Ishikawa (cell line): ENCODE measurements at regions not wholly inside any gene's neighbourhood (a gene's known extent, or its start where the extent isn't known, plus 50 kb on each side); places are given as distances from the start of the nearest gene placed in this dataset.
A peak's percentile ranks its signal among the peaks of the same experiment; 100 is the strongest.

ENCODE experiments used
- CEBPB ChIP-seq: IDR thresholded peaks from 2 replicates; pipeline ENCODE4 v1.6.1; 2012
- CREB1 ChIP-seq: IDR thresholded peaks from 2 replicates; pipeline ENCODE4 v1.6.1; 2012; ENCODE audit warnings: low read depth
- EGR1 ChIP-seq: IDR thresholded peaks from 2 replicates; pipeline ENCODE4 v1.6.1; 2012
- EP300 ChIP-seq: IDR thresholded peaks from 2 replicates; pipeline ENCODE4 v1.6.1; 2012; ENCODE audit warnings: borderline replicate concordance
- FOXM1 ChIP-seq: IDR thresholded peaks from 2 replicates; pipeline ENCODE4 v1.6.1; 2012; ENCODE audit warnings: low read depth, borderline replicate concordance
- MAX ChIP-seq: IDR thresholded peaks from 2 replicates; pipeline ENCODE4 v1.6.1; 2012
- NFIC ChIP-seq: IDR thresholded peaks from 2 replicates; pipeline ENCODE4 v1.6.1; 2012
- RAD21 ChIP-seq: IDR thresholded peaks from 2 replicates; pipeline ENCODE4 v1.6.1; 2012; ENCODE audit warnings: low read depth
- REST ChIP-seq: IDR thresholded peaks from 2 replicates; pipeline ENCODE4 v1.6.1; 2012; ENCODE audit warnings: low read depth, mild to moderate bottlenecking
- TAF1 ChIP-seq: IDR thresholded peaks from 2 replicates; pipeline ENCODE4 v1.6.1; 2012; ENCODE audit warnings: low read depth, mild to moderate bottlenecking
- TCF12 ChIP-seq: IDR thresholded peaks from 2 replicates; pipeline ENCODE4 v1.6.1; 2012; ENCODE audit warnings: low read depth
- TEAD4 ChIP-seq: IDR thresholded peaks from 2 replicates; pipeline ENCODE4 v1.6.1; 2012
- USF1 ChIP-seq: IDR thresholded peaks from 2 replicates; pipeline ENCODE4 v1.6.1; 2012
- YY1 ChIP-seq: IDR thresholded peaks from 2 replicates; pipeline ENCODE4 v1.6.1; 2012; ENCODE audit warnings: low read depth
- ZBTB7A ChIP-seq: IDR thresholded peaks from 2 replicates; pipeline ENCODE4 v1.6.1; 2012; ENCODE audit warnings: low read depth

- TF ChIP-seq ZBTB7A = no peak
- TF ChIP-seq FOXM1 = no peak
- TF ChIP-seq TAF1 = no peak
- TF ChIP-seq EGR1 = no peak
- TF ChIP-seq CREB1 = no peak
- TF ChIP-seq USF1 = no peak
- no peak for TF ChIP-seq TCF12
- TF ChIP-seq YY1 = no peak
- no peak for TF ChIP-seq EP300
- TF ChIP-seq TEAD4 = no peak
- TF ChIP-seq MAX = no peak
- no peak for TF ChIP-seq RAD21
- no peak for TF ChIP-seq CEBPB
- TF ChIP-seq NFIC = no peak
- no peak for TF ChIP-seq REST
Observed at GRCh38 chr3:14289590-14290461, 111.2 kb downstream of the LSM3 start.

GRCh38 chr3:14290631-14291385, 111.6 kb upstream of the SLC6A6 start:
- TF ChIP-seq RAD21 = no peak
- TF ChIP-seq REST = no peak
- TF ChIP-seq CREB1 = no peak
- TF ChIP-seq USF1 = no peak
- no peak for TF ChIP-seq CEBPB
- TF ChIP-seq NFIC = no peak
- no peak for TF ChIP-seq TAF1
- no peak for TF ChIP-seq TCF12
- no peak for TF ChIP-seq EGR1

GRCh38 chr3:14295037-14295436, 107.4 kb upstream of the SLC6A6 start:
- TF ChIP-seq CEBPB = peak; percentile 38; the same call in 1 of the 2 replicates
- TF ChIP-seq EGR1 = no peak

- TF ChIP-seq TAF1 (no peak), EP300 (no peak), USF1 (no peak), TEAD4 (no peak), CEBPB (no peak), RAD21 (no peak)
Observed at GRCh38 chr3:14295801-14296200, 106.6 kb upstream of the SLC6A6 start.

GRCh38 chr3:14297305-14297704, 105.1 kb upstream of the SLC6A6 start:
- no peak for TF ChIP-seq TAF1
- TF ChIP-seq MAX = no peak
- TF ChIP-seq CREB1 = no peak
- TF ChIP-seq TCF12 = no peak
- no peak for TF ChIP-seq NFIC
- TF ChIP-seq TEAD4 = no peak
- no peak for TF ChIP-seq EGR1
- TF ChIP-seq USF1 = no peak
- no peak for TF ChIP-seq ZBTB7A
- TF ChIP-seq YY1 = no peak
- TF ChIP-seq REST = no peak
